MCF 10A (cell line): ENCODE measurements at regions not wholly inside any gene's neighbourhood (a gene's known extent, or its start where the extent isn't known, plus 50 kb on each side); places are given as distances from the start of the nearest gene placed in this dataset.

Experiments
- BruUV-seq: library from RNA; stranded (reverse); fragments of 400-500 nt; replicated peaks from 2 replicates; lab custom pipeline; 2021; lab: Mats Ljungman, UMichigan
- CTCF ChIA-PET: fragments of 300-600 bp; sonication (Branson Sonifier 250); formaldehyde crosslinking; extraction: SDS; loops from one replicate; lab custom pipeline; 2021; ENCODE audit warnings: antibody characterized with exemption, inconsistent platforms; lab: Yijun Ruan, JAX
- POLR2A ChIA-PET: fragments of 300-600, 350-650 bp; sonication (Branson Sonifier 250); formaldehyde crosslinking; extraction: SDS; loops from one replicate; lab custom pipeline; 2020; ENCODE audit warnings: antibody characterized with exemption, inconsistent platforms; lab: Yijun Ruan, JAX
- DNase-seq: peaks from one replicate; pipeline ENCODE4 v3.0.0-alpha.2; 2018; ENCODE audit not compliant: unreplicated experiment
- H3K27ac Mint-ChIP-seq: one replicate; pipeline ENCODE4 v1.8.0; 2022; ENCODE audit warnings: mild to moderate bottlenecking, low read depth, mixed read lengths; ENCODE audit not compliant: unreplicated experiment
- H3K27me3 Mint-ChIP-seq: one replicate; pipeline ENCODE4 v1.8.0; 2022; ENCODE audit warnings: mixed read lengths; ENCODE audit not compliant: insufficient read depth, unreplicated experiment
- H3K36me3 Mint-ChIP-seq: one replicate; pipeline ENCODE4 v1.8.0; 2022; ENCODE audit warnings: mild to moderate bottlenecking, moderate library complexity, mixed read lengths; ENCODE audit not compliant: insufficient read depth, unreplicated experiment
- H3K4me1 Mint-ChIP-seq: one replicate; pipeline ENCODE4 v1.8.0; 2022; ENCODE audit warnings: mixed read lengths; ENCODE audit not compliant: insufficient read depth, unreplicated experiment
- H3K4me3 Mint-ChIP-seq: one replicate; pipeline ENCODE4 v1.8.0; 2022; ENCODE audit warnings: mild to moderate bottlenecking, moderate library complexity, mixed read lengths; ENCODE audit not compliant: unreplicated experiment
- H3K9me3 Mint-ChIP-seq: one replicate; pipeline ENCODE4 v1.8.0; 2022; ENCODE audit warnings: mixed read lengths; ENCODE audit not compliant: unreplicated experiment
- CTCF ChIP-seq: fragments of 200-600 bp; IDR thresholded peaks from one replicate; pipeline ENCODE4 v1.8.0; 2022; ENCODE audit warnings: antibody characterized with exemption, mild to moderate bottlenecking; ENCODE audit not compliant: unreplicated experiment
- intact Hi-C: fragments of 100-400 bp; cut with micrococcal nuclease; formaldehyde crosslinking; loops from 2 replicates; pipeline ENCODE4 v1.14.1; 2022

DNA sequence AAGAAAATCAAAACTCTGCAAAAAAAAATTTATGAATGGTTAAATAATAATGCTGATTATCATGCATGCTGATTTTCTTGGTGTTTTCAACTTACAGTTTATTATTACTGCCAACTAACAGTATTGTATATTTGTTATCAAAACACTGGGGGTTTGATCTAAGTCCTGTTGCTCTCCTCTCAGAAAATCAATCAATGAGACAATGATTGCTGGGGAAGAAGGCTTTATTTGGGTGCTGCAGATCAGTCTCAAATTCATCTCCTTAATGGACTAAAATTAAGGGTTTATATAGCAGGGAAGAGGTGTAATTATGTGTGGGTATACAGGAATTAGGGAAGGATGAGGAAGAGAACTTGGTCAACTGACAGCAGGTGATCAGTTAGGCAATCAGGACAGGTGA, 565.5 kb upstream of the CDH6 start:
- intact Hi-C loops = no loop called here
- BruUV-seq = no TSS peak
- Mint-ChIP-seq H3K9me3 (peaks cover 19% of the 10 kb centered on the region), H3K27ac (no peak overlapping the region), H3K36me3 (no peaks in the 10 kb centered on the region), H3K4me3 (no peak overlapping the region), H3K27me3 (no peaks in the 10 kb centered on the region), H3K4me1 (no peaks in the 10 kb centered on the region)
- ChIA-PET CTCF (no interaction called here), POLR2A (no interaction called here)
- TF ChIP-seq CTCF = no peak
- no peak for DNase-seq

GRCh38 chr5:30626557-30626956, 566.9 kb upstream of the CDH6 start:
- H3K27me3 Mint-ChIP-seq = no peaks in the 10 kb centered on the region
- peaks cover 19% of the 10 kb centered on the region for H3K9me3 Mint-ChIP-seq
- ChIA-PET POLR2A (no interaction called here), CTCF (no interaction called here)
- DNase-seq = no peak
- no TSS peak for BruUV-seq
- TF ChIP-seq CTCF = no peak
- H3K36me3 Mint-ChIP-seq = no peaks in the 10 kb centered on the region
- no peaks in the 10 kb centered on the region for H3K4me1 Mint-ChIP-seq
- no peak overlapping the region for H3K27ac Mint-ChIP-seq
- intact Hi-C loops = no loop called here
- H3K4me3 Mint-ChIP-seq = no peak overlapping the region

DNA sequence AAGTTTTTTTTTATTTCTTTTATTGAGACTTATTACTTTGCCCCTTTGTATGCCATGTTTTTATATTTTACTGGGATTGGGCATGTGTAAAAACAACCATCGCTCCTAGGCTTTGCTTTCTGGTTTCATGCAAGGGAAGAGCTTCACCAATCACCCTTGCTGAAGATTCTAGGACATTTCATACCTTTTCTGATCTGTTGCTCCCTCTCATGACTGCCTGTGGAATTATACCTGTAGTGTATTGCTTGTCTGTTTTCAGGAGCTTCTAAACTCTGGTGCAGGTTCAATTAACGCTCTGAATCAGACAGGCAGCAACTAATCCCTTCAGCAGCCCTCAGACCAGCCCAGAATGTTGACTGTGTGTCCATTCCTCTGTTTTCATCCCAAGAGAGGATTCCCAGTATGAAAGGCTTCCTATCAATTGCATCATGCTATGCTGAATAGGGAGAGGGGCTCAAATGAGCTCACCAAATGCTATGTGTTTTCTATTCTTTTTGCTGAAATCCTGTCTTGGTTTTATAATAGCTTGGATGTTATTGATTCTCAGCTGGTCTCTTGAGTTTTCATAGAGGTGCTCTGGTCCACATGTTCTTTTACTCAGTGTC, 572.9 kb upstream of the CDH6 start:
- no peaks in the 10 kb centered on the region for H3K27me3 Mint-ChIP-seq
- H3K27ac Mint-ChIP-seq = no peak overlapping the region
- TF ChIP-seq CTCF = no peak
- no peak overlapping the region for H3K4me3 Mint-ChIP-seq
- CTCF ChIA-PET = interaction anchor here (0.6 to 1.0 kb wide), 4 partner anchors 154 to 712 kb away, joined by 3 read pairs; no protein-coding TSS in a partner anchor
- intact Hi-C loops = no loop called here
- H3K36me3 Mint-ChIP-seq = no peaks in the 10 kb centered on the region
- BruUV-seq = no TSS peak
- no peak for DNase-seq
- H3K9me3 Mint-ChIP-seq = peaks cover 17% of the 10 kb centered on the region
- no peaks in the 10 kb centered on the region for H3K4me1 Mint-ChIP-seq
- POLR2A ChIA-PET = no interaction called here

- no peaks in the 10 kb centered on the region for H3K4me1 Mint-ChIP-seq
- H3K36me3 Mint-ChIP-seq = no peaks in the 10 kb centered on the region
- ChIA-PET POLR2A (no interaction called here), CTCF (no interaction called here)
- no TSS peak for BruUV-seq
- no peak overlapping the region for H3K27ac Mint-ChIP-seq
- peaks cover 12% of the 10 kb centered on the region for H3K9me3 Mint-ChIP-seq
- intact Hi-C loops = no loop called here
- DNase-seq = no peak
- H3K27me3 Mint-ChIP-seq = no peaks in the 10 kb centered on the region
- no peak overlapping the region for H3K4me3 Mint-ChIP-seq
- no peak for TF ChIP-seq CTCF
Observed at GRCh38 chr5:30608501-30608900, 585.0 kb upstream of the CDH6 start.
